NCI-H2029 (cell line): ENCODE measurements at regions not wholly inside any gene's neighbourhood (a gene's known extent, or its start where the extent isn't known, plus 50 kb on each side); places are given as distances from the start of the nearest gene placed in this dataset.
"Not testable (repeated sequence)": the region's sequence is repeated elsewhere in the genome, so short reads cannot be mapped to it uniquely, and the experiment has no call there.

ENCODE experiments used
- DNase-seq: peaks from one replicate; lab custom pipeline; 2025; lab: John Stamatoyannopoulos, UW

DNA sequence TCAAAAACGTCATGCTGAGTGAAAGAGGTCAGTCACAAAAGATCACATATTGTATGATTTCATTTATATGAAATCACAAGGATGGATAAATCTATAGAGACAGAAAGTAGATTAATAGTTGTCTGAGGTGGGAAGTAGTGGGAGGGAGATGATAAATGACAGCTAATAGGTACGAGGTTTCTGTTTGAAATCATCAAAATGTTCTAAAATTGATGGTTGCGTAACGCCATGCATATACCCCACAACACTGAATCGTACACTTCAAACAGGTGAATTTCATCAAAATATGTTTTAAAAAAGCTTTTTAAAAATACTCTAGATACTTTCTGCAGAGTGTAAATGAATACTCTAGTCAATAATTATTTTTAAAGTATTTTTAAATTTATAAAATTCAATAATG is 303.0 kb upstream of the STAC start:
- no peak for DNase-seq

DNA sequence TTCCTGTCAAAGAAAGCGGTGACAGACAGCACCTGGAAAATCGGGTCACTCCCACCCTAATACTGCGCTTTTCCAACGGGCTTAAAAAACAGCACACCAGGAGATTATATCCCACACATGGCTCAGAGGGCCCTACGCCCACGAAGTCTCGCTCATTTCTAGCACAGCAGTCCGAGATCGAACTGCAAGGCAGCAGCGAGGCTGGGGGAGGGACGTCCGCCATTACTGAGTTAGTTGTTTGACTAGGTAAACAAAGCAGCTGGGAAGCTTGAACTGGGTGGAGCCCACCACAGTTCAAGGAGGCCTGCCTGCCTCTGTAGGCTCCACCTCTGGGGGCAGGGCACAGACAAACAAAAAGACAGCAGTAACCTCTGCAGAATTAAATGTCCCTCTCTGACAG is 297.3 kb upstream of the STAC start:
- not testable (repeated sequence) for DNase-seq

DNA sequence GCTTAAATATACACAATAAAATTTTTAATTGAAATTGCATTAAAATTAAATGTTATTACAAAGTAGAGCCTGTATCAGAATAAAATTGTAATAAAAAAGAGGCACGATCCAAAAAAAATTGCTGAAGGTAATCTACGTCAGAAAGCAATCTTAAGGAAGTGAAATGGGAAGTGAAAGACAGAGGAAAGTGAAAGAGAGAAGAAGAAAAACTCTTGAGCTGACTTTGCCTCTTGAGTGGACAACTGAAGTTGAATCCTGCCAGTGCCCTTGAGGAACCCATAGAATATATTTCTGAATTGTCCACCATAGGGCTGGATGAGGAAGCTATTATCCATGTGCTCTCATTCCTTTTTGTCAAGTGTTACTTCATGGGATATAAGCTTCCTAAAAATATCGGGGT is 285.1 kb upstream of the STAC start:
- no peak for DNase-seq

DNA sequence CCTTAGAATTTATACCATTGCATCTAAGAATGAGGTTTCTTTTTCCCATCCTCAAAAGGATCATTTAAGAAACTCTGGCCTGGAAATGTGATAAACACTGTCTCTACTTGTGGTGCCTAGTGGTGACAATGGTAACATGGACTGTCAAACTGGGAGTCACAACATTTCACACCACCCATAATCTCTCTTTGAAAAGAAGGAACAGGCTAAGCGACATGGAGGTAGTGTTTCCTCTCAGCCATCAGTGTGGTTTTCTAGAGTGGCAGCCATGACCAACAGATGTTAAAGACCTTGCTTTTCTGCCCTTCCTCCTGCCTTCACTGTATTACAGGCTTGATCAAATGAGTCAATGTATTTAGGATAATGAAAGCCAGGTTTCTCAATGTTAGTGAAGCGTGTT is 283.1 kb upstream of the STAC start:
- DNase-seq = no peak

DNA sequence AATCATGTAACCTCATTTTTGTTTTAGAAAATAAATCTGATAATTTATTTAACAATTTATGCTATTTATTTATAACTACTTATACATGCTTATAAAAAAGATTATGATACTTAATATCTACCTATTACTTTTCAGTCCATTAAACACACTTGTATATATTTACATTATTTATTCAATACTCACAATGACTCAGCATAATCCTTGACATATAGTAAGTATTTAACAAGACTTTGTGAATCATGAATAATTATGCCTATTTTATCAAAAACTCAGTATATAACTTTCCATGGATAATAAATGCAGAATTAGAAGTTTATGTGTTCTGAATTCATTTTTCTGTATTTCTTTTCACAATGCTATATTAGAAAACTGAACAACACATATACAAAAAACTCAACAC is 266.0 kb upstream of the STAC start:
- no peak for DNase-seq

DNA sequence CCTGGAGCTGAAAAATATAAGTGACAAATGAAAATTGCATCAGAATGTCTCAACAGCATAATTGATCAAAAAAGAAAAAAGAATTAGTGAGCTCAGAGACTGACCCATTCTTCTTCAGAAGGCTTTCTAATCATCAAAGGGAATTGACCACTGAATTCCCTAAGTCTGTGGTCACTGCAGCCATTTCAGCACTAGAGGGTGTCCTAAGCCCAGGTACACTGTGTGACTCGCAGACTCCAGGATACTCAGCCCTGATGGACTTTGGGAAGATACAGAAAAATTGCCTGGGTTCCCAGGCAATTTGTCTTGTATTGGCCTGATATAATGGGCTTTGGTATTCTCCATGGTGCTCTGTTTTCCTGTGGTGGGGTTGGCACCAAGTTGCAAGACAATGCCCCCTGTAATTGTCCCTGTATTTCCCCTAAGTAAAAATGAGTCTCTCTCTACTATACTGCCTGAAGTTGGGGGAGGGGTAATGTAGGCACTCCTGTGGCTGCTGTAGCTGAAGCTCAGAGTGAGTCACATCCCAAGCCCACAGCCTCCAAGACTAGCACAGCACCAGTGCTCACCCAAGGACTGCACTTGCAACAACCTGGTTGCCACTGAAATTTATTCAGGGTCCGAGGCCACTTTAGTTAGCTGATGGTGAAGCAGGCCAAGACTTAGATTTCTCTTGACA is 256.0 kb upstream of the STAC start:
- DNase-seq = peak; percentile 57

DNA sequence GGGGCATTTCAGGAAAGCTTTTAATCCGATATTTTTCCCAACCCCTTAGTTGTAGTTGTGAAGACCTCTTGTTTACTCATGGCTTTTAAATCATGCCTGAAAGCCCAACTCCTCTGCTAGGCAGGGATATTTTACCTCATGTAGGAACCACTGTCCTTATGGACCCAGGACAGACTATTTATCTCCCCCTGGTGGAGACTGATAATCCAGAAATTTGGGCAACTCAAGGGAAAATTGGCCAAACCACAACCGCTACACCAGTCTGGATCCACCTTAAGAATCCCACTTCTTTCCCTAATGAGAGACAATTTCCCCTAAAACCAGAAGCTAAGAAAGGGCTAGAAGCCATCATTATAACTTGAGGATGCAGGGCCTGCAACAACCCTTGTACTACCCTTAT is 248.1 kb upstream of the STAC start:
- DNase-seq = no peak

DNA sequence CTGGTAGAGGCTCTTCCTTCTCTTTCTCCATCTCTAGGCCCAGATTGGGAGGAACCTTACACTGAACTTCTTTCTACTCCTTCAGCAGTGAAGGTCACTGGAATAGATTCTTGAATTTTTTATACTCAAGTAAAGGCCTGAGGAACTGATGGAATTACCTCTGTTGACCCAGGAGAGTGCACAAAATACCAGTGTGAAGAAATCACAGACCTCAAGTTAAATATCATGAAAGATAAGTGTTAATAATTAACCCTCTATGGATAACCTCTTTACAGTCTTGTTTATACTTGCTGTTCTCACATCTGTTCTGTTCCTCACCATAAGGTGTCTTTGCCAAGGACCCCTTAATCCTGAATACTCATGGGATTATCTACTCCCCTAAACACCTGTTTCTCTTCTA is 244.4 kb upstream of the STAC start:
- no peak for DNase-seq

DNA sequence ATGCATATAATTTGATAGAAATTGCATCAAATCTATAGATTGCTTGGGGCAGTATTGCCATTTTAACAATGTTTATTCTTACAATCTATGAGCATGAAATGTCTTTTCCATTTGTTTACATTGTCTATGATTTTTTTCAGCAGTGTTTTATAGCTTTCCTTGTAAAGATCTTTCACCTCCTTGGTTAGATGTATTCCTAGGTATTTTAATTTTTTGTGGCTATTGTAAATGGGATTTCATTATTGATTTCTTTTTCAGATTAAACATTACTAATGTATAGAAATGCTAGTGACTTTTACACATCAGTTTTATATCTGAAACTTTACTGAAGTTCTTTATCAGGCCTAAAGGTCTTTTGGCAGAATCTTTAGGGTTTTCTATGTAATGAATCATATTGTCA is 237.6 kb upstream of the STAC start:
- no peak for DNase-seq

DNA sequence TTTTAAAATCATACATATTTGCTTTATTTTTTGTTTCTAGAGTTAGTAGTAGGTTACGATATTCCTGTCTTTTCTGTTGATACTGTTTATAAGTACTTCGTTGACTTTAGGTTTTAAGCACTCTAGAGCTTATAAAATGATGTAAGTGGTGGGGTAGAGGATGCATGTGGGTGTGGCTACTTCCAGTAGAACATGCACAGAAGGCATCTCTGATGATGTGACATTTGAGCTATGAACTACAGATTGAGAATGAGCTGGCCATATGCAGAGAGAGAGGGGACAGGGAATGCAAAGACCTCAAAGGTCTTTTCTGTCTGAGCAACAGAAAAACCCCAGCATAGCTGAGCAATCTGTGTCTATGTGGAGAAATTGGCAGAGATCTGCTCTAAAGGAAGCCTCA is 233.9 kb upstream of the STAC start:
- no peak for DNase-seq

DNA sequence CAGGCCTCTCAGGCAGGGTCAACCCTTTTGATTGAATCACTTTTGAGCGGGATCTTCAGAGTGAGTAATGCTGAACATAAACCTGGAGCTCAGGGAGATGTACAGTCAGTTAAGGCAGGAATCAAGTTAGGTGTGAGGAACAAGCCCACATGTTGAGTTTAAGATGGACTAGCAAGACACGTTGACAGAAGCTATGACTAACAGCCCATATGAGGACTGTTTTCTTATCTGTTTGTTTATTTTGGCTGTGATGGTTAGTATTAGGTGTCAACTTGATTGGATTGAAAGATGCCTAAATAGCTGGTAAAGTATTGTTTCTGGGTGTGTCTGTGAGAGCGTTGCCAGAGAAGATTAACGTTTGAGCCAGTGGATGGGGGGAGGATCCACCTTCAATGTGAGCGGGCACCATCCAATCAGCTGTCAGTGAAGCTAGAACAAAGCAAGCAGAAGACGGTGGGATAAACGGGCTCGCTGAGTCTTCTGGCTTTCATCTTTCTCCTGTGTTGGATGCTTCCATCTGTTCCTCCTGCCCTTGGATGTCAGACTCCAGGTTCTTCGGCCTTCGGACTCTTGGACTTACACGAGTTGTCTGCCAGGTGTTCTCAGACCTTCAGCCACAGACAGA is 232.3 kb upstream of the STAC start:
- DNase-seq = no peak

DNA sequence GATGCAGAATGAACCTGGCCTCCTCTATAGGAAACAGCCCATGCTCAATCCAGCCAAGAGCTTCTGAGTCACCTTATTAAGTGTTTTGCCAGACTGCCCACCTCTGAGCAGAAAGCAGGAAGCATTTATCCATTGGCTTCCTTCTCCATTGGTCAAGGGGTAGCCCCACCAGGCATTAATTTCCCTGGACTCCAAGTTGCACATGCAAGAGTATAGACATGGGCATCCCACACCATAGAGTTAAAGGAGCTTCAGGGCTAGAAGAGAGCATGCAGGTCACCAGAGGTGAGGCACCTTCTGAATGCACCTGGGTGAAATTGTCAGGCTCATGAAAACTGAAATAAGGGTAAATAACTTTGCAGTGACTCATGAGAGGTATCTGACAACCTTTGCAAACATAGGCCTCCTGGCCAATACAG is 230.8 kb upstream of the STAC start:
- no peak for DNase-seq

DNA sequence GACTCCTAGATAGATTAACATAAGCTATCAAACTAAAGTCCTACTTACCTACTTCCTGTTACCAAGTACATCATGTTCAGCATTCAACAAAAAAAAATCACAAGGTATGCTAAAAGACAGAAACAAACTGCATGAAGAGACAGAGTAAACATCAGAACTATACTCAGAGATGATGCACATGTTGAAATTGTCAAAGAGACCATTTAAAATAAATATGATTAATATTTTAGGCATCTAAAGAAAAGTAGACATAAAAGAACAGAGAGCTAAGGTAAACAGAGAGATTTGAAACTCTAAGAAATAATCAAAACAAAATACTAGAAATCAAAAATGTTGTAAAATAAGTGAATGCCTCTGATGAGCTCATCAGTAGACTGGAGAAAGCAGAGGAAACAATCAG is 224.8 kb upstream of the STAC start:
- no peak for DNase-seq

DNA sequence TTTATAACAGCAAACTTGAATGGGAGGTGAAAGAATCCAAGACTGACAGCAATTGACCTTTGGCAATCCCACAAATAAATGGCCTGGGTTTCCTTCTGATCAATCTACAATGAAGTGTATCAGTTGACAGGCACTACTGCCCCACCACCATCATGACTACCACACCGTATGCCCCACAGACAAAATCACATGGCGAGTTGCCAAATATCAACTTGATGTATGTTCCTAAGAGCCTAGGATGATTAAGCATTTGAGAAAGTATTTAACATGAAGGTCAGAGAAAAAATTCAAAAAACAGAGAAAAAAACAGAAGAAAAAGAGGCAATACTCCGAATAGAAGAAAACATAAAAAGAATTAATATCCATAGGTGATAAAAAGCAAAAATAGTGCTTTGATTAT is 215.9 kb upstream of the STAC start:
- DNase-seq = no peak

DNA sequence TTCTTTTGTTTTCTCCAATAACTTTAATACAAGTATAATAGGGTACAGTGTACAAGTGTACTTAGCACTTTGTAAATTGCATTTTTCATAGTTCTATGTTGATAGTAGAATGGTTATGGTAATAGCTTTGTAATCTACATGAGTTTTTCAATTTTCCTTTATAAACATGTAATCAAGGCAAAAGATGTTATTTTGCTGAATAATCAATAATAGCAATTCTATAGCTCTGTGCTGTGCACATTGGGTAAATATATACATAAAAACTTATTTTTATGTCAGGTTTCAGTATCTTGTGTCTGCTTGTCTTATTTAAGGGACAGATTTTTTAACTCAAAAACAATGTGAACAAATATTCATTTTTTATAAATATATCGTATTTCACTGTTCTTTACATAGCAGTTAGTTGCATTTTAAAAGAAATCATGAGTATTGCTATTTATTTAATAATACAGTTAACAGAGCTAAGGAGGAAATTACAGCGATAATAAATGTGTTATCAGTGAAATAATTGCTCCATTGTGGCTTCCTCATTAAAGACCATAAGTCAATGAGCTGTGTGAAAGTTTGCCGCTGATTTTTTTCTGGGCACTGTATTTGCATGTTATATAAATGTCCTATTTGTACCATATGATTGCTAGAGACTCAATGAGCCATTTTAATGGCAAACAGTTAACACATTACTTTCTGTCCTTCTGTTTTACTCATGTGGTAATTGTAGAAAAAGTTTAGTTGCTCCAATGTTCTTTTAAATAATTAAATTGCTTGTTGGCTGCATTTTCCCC is 214.6 kb upstream of the STAC start:
- no peak for DNase-seq

DNA sequence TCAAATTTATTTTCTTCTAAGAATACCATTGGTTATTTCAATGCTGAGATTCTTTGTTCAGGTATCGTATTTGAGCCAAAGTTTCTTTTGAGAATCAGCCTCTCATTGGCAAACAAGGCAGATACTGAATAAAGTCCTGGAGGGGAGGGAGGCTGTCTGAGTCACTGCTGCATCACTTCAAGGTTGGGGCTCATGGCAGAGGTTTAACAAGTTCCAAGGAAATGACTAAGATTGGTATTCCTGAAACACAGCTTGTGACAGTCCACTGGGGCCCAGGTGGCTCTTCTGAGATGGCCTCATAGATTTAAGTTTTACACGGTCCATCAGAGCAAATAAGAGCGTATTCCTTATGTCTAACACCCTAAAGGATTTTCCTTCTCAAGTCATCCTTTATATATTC is 213.8 kb upstream of the STAC start:
- no peak for DNase-seq

DNA sequence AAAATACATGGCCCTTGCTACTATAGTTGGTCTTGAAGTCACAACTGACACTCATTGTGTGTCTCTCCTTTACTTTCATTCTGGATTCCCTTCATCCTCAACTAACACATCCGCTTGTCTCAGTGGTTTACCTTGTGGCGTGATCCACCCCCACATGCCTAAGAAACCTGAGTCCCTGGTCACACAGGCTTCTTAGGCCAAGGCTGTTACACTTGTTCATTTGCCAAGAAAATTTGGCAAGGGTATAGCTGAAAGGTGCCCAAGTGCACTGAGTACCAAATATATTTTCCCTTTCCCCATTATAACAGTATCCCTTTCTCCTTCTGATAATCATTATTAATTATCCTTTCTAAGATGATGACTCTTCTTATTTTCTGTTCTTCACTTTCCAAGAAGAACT is 207.6 kb upstream of the STAC start:
- DNase-seq = peak; percentile 22

DNA sequence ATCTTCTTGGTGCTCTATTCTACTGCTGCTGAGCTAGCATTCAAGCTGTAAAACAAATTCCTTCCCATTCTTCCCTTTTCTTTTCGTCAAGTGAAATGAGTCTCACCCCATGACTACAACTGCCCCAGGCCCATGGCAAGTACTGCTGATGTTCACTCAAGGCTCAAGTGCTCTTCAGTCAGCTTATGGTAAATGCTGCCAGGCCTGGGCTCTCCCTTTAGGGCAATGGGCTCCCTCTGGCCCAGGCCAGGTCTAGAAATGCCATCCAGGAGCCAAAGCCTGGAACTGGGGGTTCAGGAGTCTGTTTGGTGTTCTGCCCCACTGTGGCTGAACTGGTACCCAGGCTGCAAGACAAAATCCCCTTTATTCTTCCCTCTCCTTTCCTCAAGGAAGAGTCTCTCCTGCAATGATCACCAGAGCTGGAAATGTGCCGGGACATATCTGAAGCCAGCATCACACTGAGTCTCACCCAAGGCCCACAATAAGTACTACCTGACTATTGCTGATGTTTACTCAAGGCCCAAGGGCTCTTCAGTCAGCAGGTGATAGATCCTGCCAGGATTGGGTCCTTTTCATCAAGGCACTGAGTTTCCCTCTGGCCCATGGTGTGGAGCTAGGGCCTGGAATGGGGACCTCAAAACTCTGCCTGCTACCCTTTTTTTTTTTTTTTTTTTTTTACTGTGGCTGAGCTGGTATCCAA is 205.0 kb upstream of the STAC start:
- DNase-seq = peak; percentile 96

DNA sequence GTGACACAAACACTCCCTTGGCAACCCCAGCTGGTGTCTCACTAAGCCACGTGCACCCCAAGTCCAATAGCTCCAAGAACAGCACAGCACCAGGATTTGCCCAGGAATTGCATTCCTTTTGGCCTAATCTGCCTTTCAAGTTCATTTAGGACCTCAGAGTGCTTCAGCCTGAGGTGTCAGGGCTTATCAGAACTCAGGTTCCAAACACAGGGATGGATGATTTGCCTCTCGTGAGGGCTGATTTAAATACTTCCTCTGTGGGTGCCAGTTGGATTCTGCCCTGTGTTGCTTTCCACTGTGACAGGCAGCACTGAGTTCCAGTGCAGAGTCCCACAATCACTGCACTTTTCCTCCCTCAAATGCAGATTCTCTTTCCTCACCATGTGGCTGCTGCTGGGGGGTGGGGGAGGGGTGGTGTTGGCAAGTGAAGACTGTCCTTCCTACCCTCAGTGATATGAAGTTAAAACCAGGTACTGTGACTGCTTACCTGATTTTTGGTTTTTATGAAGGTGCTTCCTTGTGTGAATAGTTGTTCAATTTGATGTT is 204.3 kb upstream of the STAC start:
- DNase-seq = peak; percentile 42

DNA sequence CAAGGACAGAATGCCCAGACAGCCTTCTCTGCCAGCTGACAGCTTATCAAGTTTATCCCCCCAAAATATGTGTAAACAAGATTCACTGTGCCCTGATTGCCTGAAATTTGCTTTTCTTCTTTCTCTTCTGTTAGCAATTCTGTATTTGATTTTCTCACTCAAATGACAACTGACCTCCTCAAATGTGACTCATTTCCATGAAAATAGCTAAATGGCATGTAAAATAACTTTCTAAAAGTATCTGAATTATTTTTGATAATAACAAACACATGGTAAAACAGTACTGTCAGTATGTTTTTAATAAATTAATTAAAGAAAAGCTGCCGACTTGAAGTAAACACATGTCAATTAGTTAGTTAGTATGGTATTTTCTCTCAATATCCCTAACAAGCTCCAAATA is 202.3 kb upstream of the STAC start:
- DNase-seq = no peak

DNA sequence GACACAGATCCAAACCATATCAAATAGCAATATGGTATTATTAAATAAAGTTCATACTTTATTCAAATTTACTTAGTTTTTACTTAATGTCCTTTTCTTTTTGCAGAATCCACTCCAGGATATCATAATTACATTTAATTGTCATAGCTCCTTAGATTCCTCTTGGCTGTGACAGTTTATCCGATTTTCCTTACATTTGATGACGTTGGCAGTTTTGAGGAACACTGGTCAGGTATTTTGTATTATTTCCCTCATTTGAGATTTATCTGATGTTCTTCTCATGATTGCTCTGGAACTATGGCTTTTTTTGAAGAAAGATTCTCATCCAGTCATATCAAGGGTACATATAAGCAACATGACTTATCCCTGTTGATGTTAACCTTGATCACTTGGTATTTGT is 198.3 kb upstream of the STAC start:
- DNase-seq = no peak

DNA sequence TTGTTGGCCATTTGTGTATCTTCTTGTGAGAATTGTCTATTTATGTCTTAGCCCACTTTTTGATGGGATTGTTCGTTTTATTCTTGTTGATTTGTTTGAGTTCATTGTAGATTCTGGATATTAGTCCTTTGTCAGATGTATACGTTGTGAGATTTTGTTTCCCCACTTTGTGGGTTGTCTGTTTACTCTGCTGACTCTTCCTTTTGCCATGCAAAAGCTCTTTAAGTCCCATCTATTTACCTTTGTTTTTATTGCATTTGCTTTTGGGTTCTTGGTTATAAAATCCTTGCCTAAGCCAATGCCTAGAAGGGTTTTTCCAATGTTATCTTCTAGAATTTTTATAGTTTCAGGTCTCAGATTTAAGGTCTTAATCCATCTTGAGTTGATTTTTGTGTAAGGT is 193.1 kb upstream of the STAC start:
- not testable (repeated sequence) for DNase-seq

DNA sequence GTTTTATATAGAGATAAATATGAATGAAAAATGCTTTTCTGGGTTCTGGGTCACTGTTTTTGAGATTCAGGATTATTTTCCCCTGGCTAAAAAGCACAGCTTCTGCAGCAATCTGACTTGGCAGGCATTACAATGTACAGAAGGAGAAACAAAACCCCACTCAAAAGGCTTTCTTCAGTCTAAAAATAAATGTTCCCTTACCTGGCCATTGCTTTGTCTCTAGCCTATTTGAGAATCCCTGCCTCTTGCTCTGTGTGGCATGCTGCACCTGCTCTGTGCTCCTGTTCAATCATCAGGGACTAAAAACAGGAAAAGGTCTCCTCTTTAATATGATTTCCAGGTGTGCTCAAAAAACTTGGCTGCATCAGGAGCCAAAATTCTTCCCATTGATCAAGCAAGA is 187.4 kb upstream of the STAC start:
- peak; percentile 19 for DNase-seq
